MV-4-11 (cell line): ENCODE measurements at regions not wholly inside any gene's neighbourhood (a gene's known extent, or its start where the extent isn't known, plus 50 kb on each side); places are given as distances from the start of the nearest gene placed in this dataset.

Experiments
- DNase-seq: peaks from one replicate; lab custom pipeline; 2025; lab: John Stamatoyannopoulos, UW

DNA sequence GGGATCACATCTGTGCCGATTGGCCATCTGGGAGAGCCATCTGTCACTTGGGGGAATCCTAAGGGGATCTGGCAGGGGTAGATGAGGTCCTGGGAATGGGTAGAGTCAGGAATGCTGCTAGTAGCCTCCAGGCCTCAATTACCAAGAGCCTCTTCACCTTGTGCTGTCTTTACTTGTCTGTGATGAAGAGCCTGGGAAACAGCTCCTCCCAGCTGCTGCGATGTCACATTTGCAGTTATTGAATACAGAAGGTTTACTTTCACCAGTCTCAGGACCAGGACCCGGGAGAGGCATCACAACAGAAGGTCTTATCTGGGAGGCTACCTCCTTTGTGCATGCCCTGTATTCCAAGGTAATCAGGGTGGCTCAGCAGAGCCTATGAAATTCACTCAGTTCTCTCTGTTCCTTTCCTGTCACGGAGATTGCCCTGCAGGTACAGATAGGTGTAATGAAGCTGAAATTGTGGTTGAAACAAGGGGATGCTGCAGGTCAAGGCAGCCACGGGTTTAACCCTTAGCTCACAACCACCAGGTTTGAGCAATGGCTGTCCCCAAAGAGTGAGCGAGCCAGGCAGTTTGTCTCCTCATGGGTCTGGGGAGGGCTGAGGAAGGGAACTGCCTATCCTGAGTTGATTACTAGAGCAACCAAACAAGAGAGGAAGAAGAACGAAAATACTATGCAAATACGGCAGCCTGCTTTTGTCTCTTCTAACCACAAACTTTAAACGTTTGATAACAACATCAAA is 298.9 kb upstream of the RORA start:
- DNase-seq, result no peak

GRCh38 chr15:61524545-61524944 is 295.4 kb upstream of the RORA start:
- no peak for DNase-seq

- DNase-seq, result no peak
Observed at GRCh38 chr15:61524086-61524485, 295.0 kb upstream of the RORA start.

DNA sequence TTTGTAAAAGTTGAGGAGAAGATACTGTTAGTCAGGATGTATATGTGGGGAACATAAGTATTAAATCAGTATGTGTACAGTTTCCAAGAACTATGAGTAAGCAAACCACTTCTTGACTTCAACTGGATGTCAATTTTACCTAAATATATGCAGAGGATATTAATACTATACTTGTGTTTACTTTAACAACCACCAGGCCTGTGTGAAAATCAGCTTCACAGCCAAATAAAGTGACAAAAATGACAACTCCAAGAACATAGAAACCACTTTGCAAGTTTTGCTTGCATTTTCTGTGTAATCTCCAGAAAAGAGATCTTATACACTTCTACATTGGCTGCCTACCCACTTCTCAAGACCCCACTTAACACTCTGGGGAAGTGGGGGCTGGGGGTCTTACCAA is 293.3 kb upstream of the RORA start:
- no peak for DNase-seq

DNA sequence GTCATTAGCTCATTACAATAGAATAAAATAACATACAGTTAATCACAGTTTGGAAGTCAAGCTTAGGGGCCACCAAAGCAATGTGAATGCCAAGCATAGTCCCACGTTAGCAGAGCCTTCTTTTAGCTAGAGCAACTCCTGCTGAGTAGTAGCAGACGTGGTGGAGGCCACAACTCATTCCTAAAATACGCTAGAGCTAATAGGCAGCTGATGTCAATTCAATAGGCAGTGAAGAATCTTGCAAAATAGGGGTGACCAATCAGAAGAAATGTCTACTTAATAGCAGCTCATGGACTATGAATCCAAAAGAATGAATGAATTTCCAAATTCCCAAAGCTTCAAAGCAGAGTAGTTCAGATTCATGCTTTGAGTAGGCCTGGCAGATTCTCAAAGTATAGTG is 292.9 kb upstream of the RORA start:
- no peak for DNase-seq

GRCh38 chr15:61519296-61519695 is 290.2 kb upstream of the RORA start:
- no peak for DNase-seq

- DNase-seq, result no peak
Observed at GRCh38 chr15:61518191-61518950, 289.3 kb upstream of the RORA start.

DNA sequence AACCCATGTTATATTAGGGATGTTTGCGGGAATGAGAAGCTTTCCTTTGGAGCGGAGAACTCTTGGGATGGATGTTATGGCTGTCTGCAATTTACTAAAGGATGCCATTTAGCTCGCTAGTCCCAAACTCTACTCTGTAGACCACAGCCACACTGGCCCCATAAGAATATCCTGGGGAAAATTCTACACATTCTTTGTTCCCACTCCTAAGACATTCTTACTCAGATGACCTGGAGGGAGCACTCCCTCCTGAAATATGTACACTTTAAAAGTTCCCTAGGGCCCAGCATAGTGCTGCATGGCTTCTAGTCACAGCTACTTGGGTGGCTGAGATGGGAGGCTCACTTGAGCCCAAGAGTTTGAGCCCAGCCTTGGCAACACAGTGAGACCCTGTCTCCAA is 288.7 kb upstream of the RORA start:
- DNase-seq, result no peak

- no peak for DNase-seq
Observed at GRCh38 chr15:61517335-61517734, 288.2 kb upstream of the RORA start.

DNA sequence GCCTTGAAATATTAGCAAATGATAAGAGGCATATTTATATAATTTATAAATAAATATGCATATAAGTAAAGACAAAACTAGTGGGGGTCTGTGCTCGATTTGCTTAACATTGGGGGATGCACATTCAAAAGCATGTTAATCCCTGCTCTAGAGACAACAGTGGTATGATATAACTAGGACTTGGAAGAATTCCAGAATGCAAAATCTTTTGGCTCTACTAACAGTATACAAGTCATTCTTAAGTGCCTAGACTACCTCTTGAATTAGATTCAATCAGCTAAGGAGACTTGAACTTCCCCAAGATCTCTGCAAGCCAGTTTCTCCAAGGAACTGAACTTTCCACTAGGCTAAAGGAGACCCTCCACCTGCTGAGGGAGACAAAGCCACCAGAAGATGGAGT is 282.7 kb upstream of the RORA start:
- DNase-seq, result no peak

- no peak for DNase-seq
Observed at GRCh38 chr15:61511089-61511488, 282.0 kb upstream of the RORA start.

GRCh38 chr15:61509327-61509840 is 280.3 kb upstream of the RORA start:
- DNase-seq, result no peak

- no peak for DNase-seq
Observed at GRCh38 chr15:61503383-61503969, 274.4 kb upstream of the RORA start.

DNA sequence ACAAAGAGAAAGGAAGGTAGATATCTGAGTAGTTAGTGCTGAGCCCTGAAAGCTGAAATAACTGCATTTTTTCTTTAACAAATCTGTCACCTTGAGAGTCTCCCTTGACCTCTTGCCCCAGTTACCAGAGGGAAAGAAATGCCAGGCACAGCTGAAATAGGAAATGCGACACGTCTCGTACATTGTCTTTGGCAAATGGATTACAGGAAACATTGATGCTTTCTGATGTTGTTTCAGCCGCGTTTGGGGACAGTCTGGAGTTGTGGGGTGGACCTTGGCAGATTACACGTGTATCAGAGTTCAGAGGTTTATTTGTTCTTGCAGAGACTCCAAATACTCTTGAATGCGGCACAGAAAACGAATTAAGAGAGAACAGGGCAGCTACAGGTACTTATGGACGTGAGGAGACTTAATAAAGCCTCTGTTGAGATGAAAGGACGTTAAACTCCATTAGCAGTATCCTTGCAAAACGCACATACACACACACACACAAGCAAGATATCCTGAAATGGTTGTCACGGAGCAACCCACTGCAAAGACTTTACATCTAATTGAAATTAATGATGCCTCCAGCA is 272.8 kb upstream of the RORA start:
- no peak for DNase-seq

- no peak for DNase-seq
Observed at GRCh38 chr15:61500951-61501620, 272.0 kb upstream of the RORA start.

GRCh38 chr15:61500523-61500922 is 271.4 kb upstream of the RORA start:
- no peak for DNase-seq

DNA sequence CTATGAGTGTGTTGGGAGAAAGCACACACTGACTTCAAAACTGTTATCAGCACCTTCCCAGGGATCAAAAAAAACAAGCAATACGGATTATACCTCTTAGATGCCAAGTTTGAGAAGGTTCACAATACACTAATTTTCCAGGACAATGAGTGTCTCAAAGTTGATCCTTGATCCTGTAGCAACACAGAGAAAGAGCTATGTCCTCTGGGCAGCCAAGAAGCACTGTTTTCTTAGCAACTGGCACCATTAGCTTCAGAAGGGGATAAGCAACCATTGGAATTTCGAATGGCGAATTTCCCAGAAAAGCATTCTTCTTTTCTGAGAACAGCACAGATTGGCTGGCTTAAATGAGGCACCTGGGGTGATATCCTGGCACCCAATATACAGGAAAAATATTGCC is 270.3 kb upstream of the RORA start:
- no peak for DNase-seq

DNA sequence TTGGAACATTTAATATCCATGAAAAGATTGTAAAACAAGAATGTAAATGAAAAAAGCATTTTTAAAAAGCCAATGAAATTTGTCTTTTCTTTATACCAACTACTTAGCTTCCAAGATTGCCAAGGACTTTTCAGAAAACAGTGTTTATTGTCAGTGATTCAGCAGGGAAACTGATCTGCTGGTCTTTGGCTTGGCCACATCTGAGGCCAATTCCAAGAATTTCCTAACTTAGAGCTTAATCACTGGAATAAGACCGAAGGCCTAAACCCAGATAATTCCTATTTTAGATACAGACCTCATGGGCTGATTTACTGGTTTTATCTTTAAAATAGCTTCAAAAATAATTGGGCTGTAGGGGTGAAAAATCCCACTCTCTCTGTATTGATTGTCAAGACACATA is 260.5 kb upstream of the RORA start:
- DNase-seq, result no peak

DNA sequence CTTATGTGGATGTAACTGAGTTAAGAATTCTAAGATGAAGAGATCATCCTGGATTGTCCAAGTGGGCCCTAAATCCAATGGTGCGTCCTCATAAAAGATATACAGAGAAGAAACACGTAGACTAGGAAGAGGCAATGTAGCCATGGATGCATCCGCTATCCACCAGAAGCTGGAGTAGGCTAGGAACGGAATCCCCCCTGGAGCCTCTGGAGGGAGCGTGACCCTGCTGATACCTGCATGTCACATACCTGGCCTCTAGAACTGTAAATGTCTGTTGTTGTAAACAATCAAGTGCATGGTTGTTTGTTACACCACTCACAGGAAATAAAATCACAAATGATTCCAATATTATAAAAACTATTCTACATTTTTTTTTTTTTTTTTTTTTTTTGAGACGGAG is 254.5 kb upstream of the RORA start:
- DNase-seq, result no peak

DNA sequence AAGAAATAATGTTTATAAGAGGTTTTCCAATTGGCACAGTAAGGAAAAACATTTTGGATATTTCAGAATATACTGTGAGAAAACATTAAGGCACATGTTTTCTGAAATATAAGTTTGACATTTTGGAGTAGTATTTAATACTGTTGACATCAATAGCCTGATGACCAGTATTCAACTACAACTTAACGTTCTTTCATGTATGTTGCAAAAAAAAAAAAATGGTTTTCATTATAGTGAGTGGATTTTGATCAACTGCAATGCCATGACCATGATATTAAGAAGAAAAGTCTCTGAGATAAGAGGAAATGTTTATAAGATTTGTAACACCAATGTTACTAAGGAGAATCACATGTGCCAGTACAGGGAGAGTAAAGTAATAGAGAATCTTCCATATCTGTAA is 252.8 kb upstream of the RORA start:
- no peak for DNase-seq

DNA sequence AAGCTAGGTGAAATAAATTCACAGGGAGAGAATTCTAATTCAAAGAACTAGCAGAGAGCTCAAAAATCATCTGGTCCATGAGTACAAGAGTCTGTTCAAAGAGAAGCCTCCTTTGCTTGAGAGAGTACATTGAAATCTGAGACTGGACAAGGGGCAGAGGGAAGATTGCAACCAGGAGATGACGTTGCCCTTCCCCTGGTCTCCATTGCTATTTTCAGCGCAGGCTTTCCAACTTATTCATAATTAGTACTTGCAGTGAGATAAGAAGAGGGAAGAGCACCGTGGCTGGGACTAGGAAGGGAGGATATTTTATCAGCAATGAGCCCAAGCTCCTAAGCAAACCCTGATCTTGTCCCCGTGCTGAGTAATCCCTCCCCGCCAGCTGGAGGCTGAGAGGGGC is 251.8 kb upstream of the RORA start:
- no peak for DNase-seq

- no peak for DNase-seq
Observed at GRCh38 chr15:61480295-61480694, 251.2 kb upstream of the RORA start.
